GM12878 (cell line): ENCODE measurements at regions not wholly inside any gene's neighbourhood (a gene's known extent, or its start where the extent isn't known, plus 50 kb on each side); places are given as distances from the start of the nearest gene placed in this dataset.

Experiments used
- CBX5 ChIP-seq: sonication (generic); IDR thresholded peaks from 2 replicates; pipeline ENCODE4 v1.6.1; 2016; ENCODE audit warnings: low read depth, moderate library complexity, mild to moderate bottlenecking, inconsistent platforms
- CEBPB ChIP-seq, 2 experiments: fragments of 150-350 bp in 1 of 2; IDR thresholded peaks; 2 replicates each; pipeline ENCODE4 v1.6.1; 2012 to 2014; ENCODE audit warnings: low read depth in 2 of 2, low read length in 2 of 2, borderline replicate concordance in 1 of 2, inconsistent platforms in 1 of 2
- CHD2 ChIP-seq: IDR thresholded peaks from 2 replicates; pipeline ENCODE4 v1.6.1; 2011; ENCODE audit warnings: low read depth, low read length, improper control_type of control experiment, borderline replicate concordance
- CTCF ChIP-seq, 3 experiments: IDR thresholded peaks in 2 of 3; conservative IDR thresholded peaks in 1 of 3; 2 replicates each; pipeline ENCODE4 v1.5.1; 2011; ENCODE audit warnings: low read depth in 3 of 3, low read length in 3 of 3, mild to moderate bottlenecking in 3 of 3, control low read depth in 2 of 3, moderate library complexity in 2 of 3, inconsistent platforms in 1 of 3, mixed read lengths in 1 of 3; ENCODE audit not compliant: control insufficient read depth in 2 of 3, insufficient read depth in 1 of 3; ENCODE audit errors: extremely low read depth in 1 of 3
- GATAD2B ChIP-seq: fragments of 450-650 bp; conservative IDR thresholded peaks from 2 replicates; pipeline ENCODE4 v1.6.1; 2017; ENCODE audit warnings: low read depth, mild to moderate bottlenecking, moderate library complexity
- NFIC ChIP-seq: IDR thresholded peaks from 2 replicates; pipeline ENCODE4 v1.6.1; 2012; ENCODE audit warnings: low read depth, mild to moderate bottlenecking, inconsistent platforms, low read length, moderate library complexity
- PAX5 ChIP-seq: IDR thresholded peaks from 2 replicates; pipeline ENCODE4 v1.6.1; 2011; ENCODE audit warnings: low read depth, low read length, borderline replicate concordance
- PRDM15 ChIP-seq: fragments of 450-650 bp; formaldehyde crosslinking; IDR thresholded peaks from 2 replicates; pipeline ENCODE4 v1.4.0; 2020; ENCODE audit warnings: mild to moderate bottlenecking, moderate library complexity
- RAD21 ChIP-seq: IDR thresholded peaks from 2 replicates; pipeline ENCODE4 v1.6.1; 2011; ENCODE audit warnings: mild to moderate bottlenecking, low read depth, low read length, moderate library complexity; ENCODE audit not compliant: insufficient read depth
- RFX5 ChIP-seq: IDR thresholded peaks from 2 replicates; pipeline ENCODE4 v1.6.1; 2011; ENCODE audit warnings: low read depth, low read length, improper control_type of control experiment
- SMAD5 ChIP-seq: IDR thresholded peaks from 2 replicates; pipeline ENCODE4 v1.6.1; 2016; ENCODE audit warnings: antibody characterized with exemption, low read depth
- SMARCA5 ChIP-seq: fragments of 450-650 bp; IDR thresholded peaks from 2 replicates; pipeline ENCODE4 v1.6.1; 2017; ENCODE audit warnings: mild to moderate bottlenecking
- SREBF2 ChIP-seq: IDR thresholded peaks from 2 replicates; pipeline ENCODE4 v1.6.1; 2012; ENCODE audit warnings: mild to moderate bottlenecking, low read length
- STAT1 ChIP-seq: fragments of 450-650 bp; conservative IDR thresholded peaks from 2 replicates; pipeline ENCODE4 v1.6.1; 2014; ENCODE audit warnings: antibody characterized with exemption, mild to moderate bottlenecking
- SUZ12 ChIP-seq: fragments of 200-600 bp; sonication (generic); IDR thresholded peaks from one replicate; pipeline ENCODE4 v1.6.1; 2018; ENCODE audit warnings: antibody characterized with exemption, mild to moderate bottlenecking; ENCODE audit not compliant: unreplicated experiment
- YY1 ChIP-seq: IDR thresholded peaks from 2 replicates; pipeline ENCODE4 v1.6.1; 2011; ENCODE audit warnings: low read depth, mild to moderate bottlenecking, low read length
- TF ChIP-seq, protein P1 (sequence below): IDR thresholded peaks from 2 replicates; pipeline ENCODE4 v1.6.1; 2012; ENCODE audit warnings: low read length, inconsistent platforms
- TF ChIP-seq, protein P2 (sequence below): fragments of 450-650 bp; IDR thresholded peaks from 2 replicates; pipeline ENCODE4 v1.6.1; 2017; ENCODE audit warnings: mild to moderate bottlenecking
- TF ChIP-seq, protein P3 (sequence below): IDR thresholded peaks from 2 replicates; pipeline ENCODE4 v1.6.1; 2011; ENCODE audit warnings: mild to moderate bottlenecking, low read depth, low read length, moderate library complexity; ENCODE audit not compliant: insufficient replicate concordance

GRCh38 chr1:38527373-38527966 lies 332.1 kb downstream of the RRAGC start (continued):
- TF ChIP-seq, protein P1, sequence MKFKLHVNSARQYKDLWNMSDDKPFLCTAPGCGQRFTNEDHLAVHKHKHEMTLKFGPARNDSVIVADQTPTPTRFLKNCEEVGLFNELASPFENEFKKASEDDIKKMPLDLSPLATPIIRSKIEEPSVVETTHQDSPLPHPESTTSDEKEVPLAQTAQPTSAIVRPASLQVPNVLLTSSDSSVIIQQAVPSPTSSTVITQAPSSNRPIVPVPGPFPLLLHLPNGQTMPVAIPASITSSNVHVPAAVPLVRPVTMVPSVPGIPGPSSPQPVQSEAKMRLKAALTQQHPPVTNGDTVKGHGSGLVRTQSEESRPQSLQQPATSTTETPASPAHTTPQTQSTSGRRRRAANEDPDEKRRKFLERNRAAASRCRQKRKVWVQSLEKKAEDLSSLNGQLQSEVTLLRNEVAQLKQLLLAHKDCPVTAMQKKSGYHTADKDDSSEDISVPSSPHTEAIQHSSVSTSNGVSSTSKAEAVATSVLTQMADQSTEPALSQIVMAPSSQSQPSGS = peak; percentile 26; the same call in 1 of the 2 replicates
- TF ChIP-seq SREBF2 (no peak), CHD2 (no peak), CEBPB (IDR thresholded peaks at IDR 0.05; ENCODE audit: borderline replicate concordance in 1 of 2, low read depth in 2 of 2, low read length in 2 of 2) (no peak), CBX5 (peak; percentile 26; the same call in 1 of the 2 replicates), NFIC (no peak), PAX5 (no peak), SMAD5 (no peak), SMARCA5 (no peak), PRDM15 (CRISPR knock-in tag) (no peak), RFX5 (no peak), SUZ12 (no peak), YY1 (no peak), STAT1 (no peak), RAD21 (no peak), GATAD2B (no peak), CTCF (IDR thresholded peaks at IDR 0.05 in 2 of 3, conservative IDR thresholded peaks at IDR 0.05 in 1 of 3; ENCODE audit: control insufficient read depth in 2 of 3, extremely low read depth in 1 of 3, insufficient read depth in 1 of 3, low read depth in 3 of 3, low read length in 3 of 3) (peak in 1 of 3 experiments; percentile 21; a peak in 1 of 6 replicates)
- TF ChIP-seq, protein P2, sequence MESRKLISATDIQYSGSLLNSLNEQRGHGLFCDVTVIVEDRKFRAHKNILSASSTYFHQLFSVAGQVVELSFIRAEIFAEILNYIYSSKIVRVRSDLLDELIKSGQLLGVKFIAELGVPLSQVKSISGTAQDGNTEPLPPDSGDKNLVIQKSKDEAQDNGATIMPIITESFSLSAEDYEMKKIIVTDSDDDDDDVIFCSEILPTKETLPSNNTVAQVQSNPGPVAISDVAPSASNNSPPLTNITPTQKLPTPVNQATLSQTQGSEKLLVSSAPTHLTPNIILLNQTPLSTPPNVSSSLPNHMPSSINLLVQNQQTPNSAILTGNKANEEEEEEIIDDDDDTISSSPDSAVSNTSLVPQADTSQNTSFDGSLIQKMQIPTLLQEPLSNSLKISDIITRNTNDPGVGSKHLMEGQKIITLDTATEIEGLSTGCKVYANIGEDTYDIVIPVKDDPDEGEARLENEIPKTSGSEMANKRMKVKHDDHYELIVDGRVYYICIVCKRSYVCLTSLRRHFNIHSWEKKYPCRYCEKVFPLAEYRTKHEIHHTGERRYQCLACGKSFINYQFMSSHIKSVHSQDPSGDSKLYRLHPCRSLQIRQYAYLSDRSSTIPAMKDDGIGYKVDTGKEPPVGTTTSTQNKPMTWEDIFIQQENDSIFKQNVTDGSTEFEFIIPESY = no peak
- TF ChIP-seq, protein P3, sequence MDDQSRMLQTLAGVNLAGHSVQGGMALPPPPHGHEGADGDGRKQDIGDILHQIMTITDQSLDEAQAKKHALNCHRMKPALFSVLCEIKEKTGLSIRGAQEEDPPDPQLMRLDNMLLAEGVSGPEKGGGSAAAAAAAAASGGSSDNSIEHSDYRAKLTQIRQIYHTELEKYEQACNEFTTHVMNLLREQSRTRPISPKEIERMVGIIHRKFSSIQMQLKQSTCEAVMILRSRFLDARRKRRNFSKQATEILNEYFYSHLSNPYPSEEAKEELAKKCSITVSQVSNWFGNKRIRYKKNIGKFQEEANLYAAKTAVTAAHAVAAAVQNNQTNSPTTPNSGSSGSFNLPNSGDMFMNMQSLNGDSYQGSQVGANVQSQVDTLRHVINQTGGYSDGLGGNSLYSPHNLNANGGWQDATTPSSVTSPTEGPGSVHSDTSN = no peak
